CD14-positive monocyte (primary cell): ENCODE measurements at regions not wholly inside any gene's neighbourhood (a gene's known extent, or its start where the extent isn't known, plus 50 kb on each side); places are given as distances from the start of the nearest gene placed in this dataset.

Experiments used
- DNase-seq, 3 donors: peaks; one replicate each; pipeline ENCODE4 v3.0.0-alpha.2; 2011 to 2022
- H2AFZ ChIP-seq: 2 replicates; pipeline ENCODE4 v1.6.0; 2012; ENCODE audit warnings: mild to moderate bottlenecking, low read depth, low read length, inconsistent platforms; ENCODE audit not compliant: insufficient read depth, poor library complexity, severe bottlenecking
- H3K27ac ChIP-seq, 2 donors: 1 replicate in 1 of 2; 2 replicates in 1 of 2; pipeline ENCODE4 v1.5.1; 2012 to 2013; ENCODE audit warnings: low read length in 2 of 2, control low read depth in 1 of 2, inconsistent platforms in 1 of 2, low read depth in 1 of 2, mild to moderate bottlenecking in 1 of 2
- H3K27me3 ChIP-seq, 2 donors: one replicate each; pipeline versions ENCODE4 v1.6.0 to v1.6.1; 2011 to 2013; ENCODE audit warnings: low read length in 2 of 2; ENCODE audit not compliant: control insufficient read depth in 2 of 2, insufficient read depth in 2 of 2
- H3K36me3 ChIP-seq, 2 donors: replicated peaks in 1 of 2; 1 replicate in 1 of 2; 2 replicates in 1 of 2; pipeline versions ENCODE4 v1.5.1 to v1.6.1; 2012 to 2013; ENCODE audit warnings: low read length in 2 of 2, control low read depth in 1 of 2, inconsistent platforms in 1 of 2, mild to moderate bottlenecking in 1 of 2; ENCODE audit not compliant: insufficient read depth in 2 of 2, control insufficient read depth in 1 of 2
- H3K4me1 ChIP-seq, 2 donors: 1 replicate in 1 of 2; 2 replicates in 1 of 2; pipeline versions ENCODE4 v1.5.1 to v1.6.1; 2012 to 2013; ENCODE audit warnings: low read length in 2 of 2, control low read depth in 1 of 2, inconsistent platforms in 1 of 2, mild to moderate bottlenecking in 1 of 2, moderate library complexity in 1 of 2; ENCODE audit not compliant: insufficient read depth in 2 of 2, control insufficient read depth in 1 of 2
- H3K4me2 ChIP-seq: replicated peaks from 2 replicates; pipeline ENCODE3; 2012; ENCODE audit warnings: low read length, moderate library complexity, mild to moderate bottlenecking; ENCODE audit not compliant: poor library complexity, severe bottlenecking; ENCODE audit errors: extremely low read depth
- H3K4me3 ChIP-seq, 3 experiments: fragments of 200-600 bp in 1 of 3; sonication (generic) in 1 of 3; replicated peaks in 1 of 3; 1 replicate in 2 of 3; 2 replicates in 1 of 3; pipeline ENCODE4 v1.5.1; 2011 to 2013; ENCODE audit warnings: low read length in 3 of 3, mild to moderate bottlenecking in 3 of 3, control low read depth in 2 of 3, low read depth in 2 of 3, inconsistent platforms in 1 of 3, moderate library complexity in 1 of 3
- H3K79me2 ChIP-seq: 2 replicates; pipeline ENCODE4 v1.6.0; 2012; ENCODE audit warnings: mild to moderate bottlenecking, control low read depth, inconsistent platforms, low read length, moderate library complexity; ENCODE audit not compliant: insufficient read depth
- H3K9ac ChIP-seq: 2 replicates; pipeline ENCODE4 v1.6.0; 2017; ENCODE audit warnings: low read length, mild to moderate bottlenecking; ENCODE audit not compliant: insufficient read depth, poor library complexity, severe bottlenecking
- H3K9me3 ChIP-seq, 2 donors: replicated peaks in 1 of 2; 1 replicate in 1 of 2; 2 replicates in 1 of 2; pipeline versions ENCODE4 v1.5.1 to v1.6.1; 2012 to 2013; ENCODE audit warnings: low read length in 2 of 2, control low read depth in 1 of 2; ENCODE audit not compliant: control insufficient read depth in 1 of 2, insufficient read depth in 1 of 2
- H4K20me1 ChIP-seq: 2 replicates; pipeline ENCODE4 v1.6.0; 2012; ENCODE audit warnings: mild to moderate bottlenecking, low read length, control low read depth, moderate library complexity; ENCODE audit not compliant: insufficient read depth
- H3K27ac Mint-ChIP-seq, 7 donors: one replicate each; pipeline ENCODE4 v1.8.0; 2020; ENCODE audit warnings: mild to moderate bottlenecking in 7 of 7, mixed read lengths in 7 of 7, moderate library complexity in 6 of 7, inconsistent platforms in 2 of 7
- H3K27me3 Mint-ChIP-seq, 3 donors: one replicate each; pipeline ENCODE4 v1.8.0; 2021 to 2022; ENCODE audit warnings: low read depth in 3 of 3, mild to moderate bottlenecking in 3 of 3, mixed read lengths in 3 of 3, moderate library complexity in 3 of 3, inconsistent platforms in 1 of 3
- H3K36me3 Mint-ChIP-seq, 2 donors: one replicate each; pipeline ENCODE4 v1.8.0; 2020; ENCODE audit warnings: mixed read lengths in 2 of 2, inconsistent platforms in 1 of 2, mild to moderate bottlenecking in 1 of 2
- H3K4me1 Mint-ChIP-seq: one replicate; pipeline ENCODE4 v1.8.0; 2020; ENCODE audit warnings: mild to moderate bottlenecking, mixed read lengths
- H3K4me3 Mint-ChIP-seq, 2 donors: one replicate each; pipeline ENCODE4 v1.8.0; 2020; ENCODE audit warnings: mild to moderate bottlenecking in 2 of 2, mixed read lengths in 2 of 2, moderate library complexity in 1 of 2
- H3K9me3 Mint-ChIP-seq, 7 donors: one replicate each; pipeline ENCODE4 v1.8.0; 2020 to 2022; ENCODE audit warnings: mixed read lengths in 7 of 7, mild to moderate bottlenecking in 6 of 7, moderate library complexity in 6 of 7, inconsistent platforms in 2 of 7
- WGBS: methylation state at CpG from one replicate; pipeline ENCODE4 v1.1.5; 2013; ENCODE audit warnings: missing lambda C conversion rate; ENCODE audit not compliant: insufficient coverage; 5-methylcytosine and 5-hydroxymethylcytosine counted together
- intact Hi-C, 2 donors: fragments of 100-400 bp; cut with micrococcal nuclease; formaldehyde crosslinking; loops; one replicate each; pipeline versions ENCODE4 v1.15.0 to v1.15.1; 2023
- TF ChIP-seq, protein P1 (sequence below): fragments of 200-600 bp; IDR thresholded peaks from one replicate; pipeline ENCODE4 v1.8.0; 2022; ENCODE audit warnings: antibody characterized with exemption, mild to moderate bottlenecking

DNA sequence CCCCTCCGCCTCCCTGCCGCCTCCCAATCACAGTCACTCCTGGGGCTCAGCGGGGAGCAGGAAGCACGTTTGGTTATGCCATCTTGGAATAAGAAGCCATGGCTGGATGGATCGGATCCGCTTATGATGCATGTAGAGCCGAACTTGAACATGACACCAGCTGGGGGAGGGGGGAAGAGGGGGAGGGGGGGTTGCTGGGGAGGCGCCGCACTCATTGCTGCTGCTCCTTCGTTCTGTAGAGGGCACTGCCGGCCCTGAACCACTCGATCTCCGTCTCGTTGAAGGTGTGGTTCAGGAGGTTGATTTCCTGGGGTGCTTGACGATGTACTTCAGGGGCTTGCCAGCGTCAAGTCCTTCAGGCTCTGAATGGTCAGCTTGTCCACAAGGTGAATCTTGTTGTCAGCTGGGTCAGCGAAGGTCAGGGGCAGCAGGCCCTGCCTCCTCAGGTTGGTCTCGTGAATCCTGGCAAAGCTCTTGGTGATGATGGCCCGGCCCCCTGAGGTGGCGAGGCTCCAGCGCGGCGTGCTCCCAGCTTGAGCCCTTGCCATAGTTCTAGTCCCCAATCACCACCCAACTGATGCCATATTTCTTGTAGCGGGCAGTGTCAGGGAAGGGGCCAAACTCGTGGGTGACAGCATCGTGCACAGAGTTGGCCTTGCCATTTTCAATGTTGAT, 476.9 kb upstream of the ISX start:
- H3K4me1 ChIP-seq, result no peaks in the 10 kb centered on the region
- H3K79me2 ChIP-seq, result no peaks in the 10 kb centered on the region
- no peaks in the 10 kb centered on the region for H4K20me1 ChIP-seq
- H3K27ac ChIP-seq, result no peak overlapping the region
- TF ChIP-seq, protein P1, sequence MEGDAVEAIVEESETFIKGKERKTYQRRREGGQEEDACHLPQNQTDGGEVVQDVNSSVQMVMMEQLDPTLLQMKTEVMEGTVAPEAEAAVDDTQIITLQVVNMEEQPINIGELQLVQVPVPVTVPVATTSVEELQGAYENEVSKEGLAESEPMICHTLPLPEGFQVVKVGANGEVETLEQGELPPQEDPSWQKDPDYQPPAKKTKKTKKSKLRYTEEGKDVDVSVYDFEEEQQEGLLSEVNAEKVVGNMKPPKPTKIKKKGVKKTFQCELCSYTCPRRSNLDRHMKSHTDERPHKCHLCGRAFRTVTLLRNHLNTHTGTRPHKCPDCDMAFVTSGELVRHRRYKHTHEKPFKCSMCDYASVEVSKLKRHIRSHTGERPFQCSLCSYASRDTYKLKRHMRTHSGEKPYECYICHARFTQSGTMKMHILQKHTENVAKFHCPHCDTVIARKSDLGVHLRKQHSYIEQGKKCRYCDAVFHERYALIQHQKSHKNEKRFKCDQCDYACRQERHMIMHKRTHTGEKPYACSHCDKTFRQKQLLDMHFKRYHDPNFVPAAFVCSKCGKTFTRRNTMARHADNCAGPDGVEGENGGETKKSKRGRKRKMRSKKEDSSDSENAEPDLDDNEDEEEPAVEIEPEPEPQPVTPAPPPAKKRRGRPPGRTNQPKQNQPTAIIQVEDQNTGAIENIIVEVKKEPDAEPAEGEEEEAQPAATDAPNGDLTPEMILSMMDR, result no peak
- no peak overlapping the region for H3K4me3 ChIP-seq
- H2AFZ ChIP-seq, result no peak overlapping the region
- Mint-ChIP-seq H3K36me3 (no peaks in the 10 kb centered on the region), H3K27ac (no peak overlapping the region), H3K9me3 (peaks cover 0 to 25% (median 18%) of the 10 kb centered on the region in 7 donors), H3K27me3 (no peaks in the 10 kb centered on the region), H3K4me1 (no peaks in the 10 kb centered on the region), H3K4me3 (no peak overlapping the region)
- H3K9ac ChIP-seq, result no peak overlapping the region
- intact Hi-C loops, result no loop called here
- WGBS, result 85% methylated on average over 17 of the region's 26 CpGs
- no peaks in the 10 kb centered on the region for H3K36me3 ChIP-seq
- no peak overlapping the region for H3K4me2 ChIP-seq
- DNase-seq, result no peak
- H3K27me3 ChIP-seq, result no peaks in the 10 kb centered on the region
- H3K9me3 ChIP-seq, result peaks cover 20 to 23% of the 10 kb centered on the region in 2 donors

DNA sequence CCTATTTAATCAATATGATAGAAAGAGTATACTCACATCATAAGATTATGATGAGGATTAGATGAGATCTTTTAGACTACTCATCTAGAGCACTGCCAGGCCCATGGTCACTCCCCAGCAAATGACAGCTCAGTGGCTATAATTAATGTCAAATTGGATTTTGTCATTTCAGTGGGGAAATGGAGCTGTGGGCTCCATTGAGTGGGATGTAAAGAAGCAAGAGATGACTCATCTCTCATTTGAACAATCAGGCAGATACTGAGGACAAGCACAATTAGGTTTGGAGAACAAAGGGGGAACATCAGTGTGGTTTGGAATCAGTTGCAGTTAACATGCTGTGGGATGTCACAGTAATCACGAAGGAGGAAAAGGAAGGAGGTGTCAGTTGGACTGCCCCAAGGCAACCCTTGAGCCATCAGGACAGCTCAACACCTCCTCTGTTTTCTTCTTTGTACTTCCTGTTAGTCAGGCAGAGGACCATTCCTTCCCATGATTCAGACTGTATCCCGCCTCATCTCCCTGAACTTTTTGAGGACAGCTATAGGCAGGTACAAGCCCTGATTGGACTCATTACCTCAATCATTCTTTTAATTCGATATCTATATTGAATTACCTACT, 473.7 kb upstream of the ISX start:
- intact Hi-C loops, result no loop called here
- Histone ChIP-seq H2AFZ (no peak overlapping the region), H4K20me1 (no peaks in the 10 kb centered on the region), H3K9ac (no peak overlapping the region), H3K36me3 (no peaks in the 10 kb centered on the region), H3K27me3 (no peaks in the 10 kb centered on the region), H3K27ac (no peak overlapping the region), H3K79me2 (no peaks in the 10 kb centered on the region), H3K9me3 (peaks cover 20 to 23% of the 10 kb centered on the region in 2 donors), H3K4me3 (no peak overlapping the region), H3K4me1 (no peaks in the 10 kb centered on the region), H3K4me2 (no peak overlapping the region)
- Mint-ChIP-seq H3K9me3 (peaks cover 0 to 30% (median 21%) of the 10 kb centered on the region in 7 donors), H3K36me3 (no peaks in the 10 kb centered on the region), H3K27ac (no peak overlapping the region), H3K27me3 (peaks cover 0 to 2% (median 0%) of the 10 kb centered on the region in 3 donors), H3K4me1 (no peaks in the 10 kb centered on the region), H3K4me3 (no peak overlapping the region)
- TF ChIP-seq, protein P1, result no peak
- DNase-seq, result no peak
- WGBS, result no CpG with 5 or more reads among the region's 3 CpGs
